Left colon (tissue), 2 donors: ENCODE measurements at regions not wholly inside any gene's neighbourhood (a gene's known extent, or its start where the extent isn't known, plus 50 kb on each side); places are given as distances from the start of the nearest gene placed in this dataset.

Experiments
- ATAC-seq: fragments of 200-7000 bp; cut with Tn5 transposase; one replicate; pipeline ENCODE4 v1.9.1; 2020; ENCODE audit warnings: mild to moderate bottlenecking, moderate library complexity
- DNase-seq, 2 donors: peaks; one replicate each; pipeline ENCODE4 v3.0.0-alpha.2; 2020
- intact Hi-C, 2 donors: fragments of 100-400 bp; cut with DNase I in 1 of 2; cut with micrococcal nuclease in 1 of 2; formaldehyde crosslinking; loops; one replicate each; pipeline versions ENCODE4 v1.11.2 to v1.14.0; 2022; cut with DNase I, micrococcal nuclease
- donor health status: DM: no; HTN: no; CAD: no.
- donor health status: DM: yes; HTN: yes; CAD: no.

DNA sequence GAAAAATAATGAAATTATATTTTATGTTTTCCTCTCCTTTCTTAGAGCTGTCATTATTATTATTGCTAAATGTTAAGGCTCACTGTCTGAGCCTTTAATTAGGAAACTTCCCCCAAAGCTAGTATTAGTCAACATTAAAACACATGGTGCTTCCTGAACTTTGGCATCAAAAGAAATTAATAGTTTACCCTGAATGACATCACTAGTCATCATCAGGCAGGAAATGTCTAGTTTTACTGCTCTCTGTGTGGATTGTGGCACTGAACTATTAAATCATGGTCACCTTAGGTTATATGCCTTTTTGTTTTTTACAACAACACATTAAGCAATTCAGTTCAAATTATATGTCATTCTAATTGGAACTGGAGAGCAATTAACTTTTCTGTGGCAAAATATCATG lies 595.5 kb downstream of the SLITRK1 start:
- intact Hi-C loops: no loop called here
- ATAC-seq (no peak), DNase-seq (no peak)

DNA sequence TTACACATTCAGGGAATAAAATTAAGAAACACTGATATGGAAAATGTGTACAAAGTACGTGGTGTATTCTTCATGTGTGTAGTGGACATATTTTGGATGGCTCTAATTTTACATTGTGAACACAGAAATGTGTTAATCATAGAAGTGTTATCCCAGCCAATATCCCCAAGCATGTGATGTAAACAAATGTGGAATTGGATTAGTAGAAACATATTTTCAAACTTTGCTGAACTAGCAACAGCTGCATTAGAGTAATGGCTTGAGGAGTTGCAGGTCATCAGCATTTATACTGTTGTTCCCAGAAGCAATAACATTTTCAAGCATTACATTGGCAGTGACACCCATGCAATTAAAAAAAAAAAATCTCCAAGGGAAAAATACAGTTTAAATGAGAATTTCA lies 600.6 kb downstream of the SLITRK1 start:
- ATAC-seq: no peak
- intact Hi-C loops: no loop called here
- DNase-seq: no peak

DNA sequence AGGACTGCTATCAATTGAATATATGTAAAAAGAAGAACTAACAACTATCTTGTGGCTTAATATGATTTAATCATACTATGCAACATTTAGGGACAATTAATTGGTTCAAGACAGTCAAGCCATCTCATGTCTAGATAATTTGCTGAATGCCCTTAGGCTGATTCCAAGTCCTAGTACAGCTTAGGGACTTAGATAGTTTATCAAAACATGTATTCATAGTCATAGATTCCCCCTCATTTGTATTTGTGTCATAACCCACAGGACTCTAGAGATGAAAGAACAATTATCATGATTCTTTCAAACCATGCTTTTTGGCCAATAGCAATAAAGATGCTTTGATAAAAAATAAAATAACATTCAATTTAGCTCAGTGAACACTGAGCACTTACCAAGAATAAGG lies 607.6 kb downstream of the SLITRK1 start:
- ATAC-seq (no peak), DNase-seq (no peak)
- intact Hi-C loops: no loop called here

DNA sequence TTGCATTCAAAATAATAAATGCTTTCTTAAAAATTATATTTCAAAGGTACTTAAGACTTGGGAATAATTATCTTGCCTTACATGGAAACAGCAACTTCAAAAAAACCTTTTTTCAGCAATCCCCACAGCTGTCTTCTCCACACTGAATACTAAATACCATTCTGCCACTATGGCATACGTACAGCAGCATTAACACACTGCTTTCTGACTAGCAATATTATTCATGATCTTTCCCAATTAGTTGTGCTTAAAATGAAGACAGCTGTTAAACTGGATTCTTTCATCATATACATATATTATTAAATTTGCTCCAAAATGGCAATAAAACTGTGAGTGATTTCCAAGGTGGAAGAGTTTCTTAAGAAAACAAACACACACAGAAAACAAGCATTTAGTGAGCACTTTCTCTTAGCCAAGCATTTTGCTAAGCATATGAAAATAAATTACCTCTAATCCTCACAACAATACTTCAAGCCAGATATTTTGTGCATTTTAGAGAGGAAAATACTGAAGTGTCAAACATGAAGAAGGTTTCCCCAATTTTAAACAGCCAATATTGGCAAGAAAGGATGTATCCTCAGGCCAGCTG lies 609.5 kb downstream of the SLITRK1 start:
- DNase-seq: no peak
- intact Hi-C loops: no loop called here
- no peak for ATAC-seq

DNA sequence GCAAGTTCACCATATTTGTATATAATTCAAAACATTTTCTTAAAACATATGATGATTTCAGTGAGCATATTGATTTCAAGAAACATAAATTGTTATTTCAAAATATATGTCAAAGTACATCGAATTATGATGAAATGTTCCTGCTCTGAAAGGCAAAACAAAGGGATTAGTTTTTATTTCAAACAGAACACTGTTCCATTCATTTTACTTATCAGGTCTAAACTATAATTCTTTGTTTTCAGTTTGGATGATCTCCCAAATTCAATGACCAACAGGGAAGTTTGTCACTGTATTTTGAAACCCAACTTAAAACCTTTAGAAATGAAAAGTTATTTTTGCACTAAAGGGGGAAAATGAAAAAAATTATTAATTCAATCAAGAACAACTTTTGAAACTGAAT lies 610.2 kb downstream of the SLITRK1 start:
- no peak for ATAC-seq
- DNase-seq: no peak
- intact Hi-C loops: no loop called here

DNA sequence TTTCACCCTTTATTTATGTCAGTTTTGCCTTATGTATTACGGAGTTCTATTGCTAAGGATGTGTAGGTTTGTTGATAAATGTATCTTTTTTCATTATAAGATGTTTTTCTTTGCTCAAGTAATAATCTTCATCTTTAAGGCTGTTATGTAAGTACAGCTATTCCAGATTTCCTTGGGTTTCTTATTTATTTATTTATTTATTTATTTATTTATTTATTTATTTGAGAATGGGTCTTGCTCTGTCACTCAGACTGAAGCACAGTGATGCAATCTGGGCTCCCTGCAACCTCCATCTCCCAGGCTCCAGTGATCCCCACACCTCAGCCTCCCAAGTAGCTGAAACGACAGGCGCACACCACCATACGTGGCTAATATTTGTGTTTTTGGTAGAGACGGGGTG lies 617.0 kb downstream of the SLITRK1 start:
- ATAC-seq: no peak
- intact Hi-C loops: no loop called here

DNA sequence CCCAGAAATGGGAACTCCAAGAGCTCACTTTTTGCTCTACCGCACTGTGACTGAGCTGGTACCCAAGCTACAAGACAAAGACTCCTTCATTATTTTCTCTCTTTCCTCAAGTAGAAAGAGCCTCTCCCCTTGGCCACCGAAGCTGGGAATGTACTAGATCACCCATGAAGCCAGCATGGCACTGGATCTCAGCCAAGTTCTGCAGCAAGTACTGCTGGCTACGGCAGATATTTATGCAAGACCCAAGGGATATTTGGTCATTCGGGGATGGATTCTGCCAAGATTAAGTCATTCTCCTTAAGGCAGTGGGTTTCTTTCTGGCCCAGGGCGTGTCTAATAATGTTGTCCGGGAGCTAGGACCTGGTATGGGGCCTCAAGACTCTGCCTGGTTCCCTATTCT lies 633.5 kb downstream of the SLITRK1 start:
- intact Hi-C loops: no loop called here
- ATAC-seq (no peak), DNase-seq (no peak)

More for the DNA sequence above, 617.0 kb downstream of the SLITRK1 start:
- DNase-seq: no peak

DNA sequence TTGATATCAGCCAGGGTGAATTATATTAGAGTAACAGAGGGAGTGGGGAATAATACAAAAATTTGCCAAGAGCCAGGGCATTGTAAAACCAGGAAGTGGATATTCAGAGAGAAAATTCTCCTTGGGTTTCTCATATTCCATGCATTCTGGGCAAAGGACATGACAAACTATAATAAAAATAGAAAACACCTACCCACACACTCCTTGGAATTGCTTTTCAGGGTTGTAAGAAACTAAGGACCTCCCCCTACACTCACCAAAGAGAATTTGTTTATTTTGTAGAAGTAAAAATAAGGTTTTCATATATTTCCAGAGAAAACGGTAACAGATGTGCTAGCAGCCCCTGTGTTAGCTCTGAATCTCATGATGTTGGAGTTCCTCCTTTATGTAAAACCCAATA lies 649.6 kb downstream of the SLITRK1 start:
- ATAC-seq (no peak), DNase-seq (no peak)
- intact Hi-C loops: no loop called here

DNA sequence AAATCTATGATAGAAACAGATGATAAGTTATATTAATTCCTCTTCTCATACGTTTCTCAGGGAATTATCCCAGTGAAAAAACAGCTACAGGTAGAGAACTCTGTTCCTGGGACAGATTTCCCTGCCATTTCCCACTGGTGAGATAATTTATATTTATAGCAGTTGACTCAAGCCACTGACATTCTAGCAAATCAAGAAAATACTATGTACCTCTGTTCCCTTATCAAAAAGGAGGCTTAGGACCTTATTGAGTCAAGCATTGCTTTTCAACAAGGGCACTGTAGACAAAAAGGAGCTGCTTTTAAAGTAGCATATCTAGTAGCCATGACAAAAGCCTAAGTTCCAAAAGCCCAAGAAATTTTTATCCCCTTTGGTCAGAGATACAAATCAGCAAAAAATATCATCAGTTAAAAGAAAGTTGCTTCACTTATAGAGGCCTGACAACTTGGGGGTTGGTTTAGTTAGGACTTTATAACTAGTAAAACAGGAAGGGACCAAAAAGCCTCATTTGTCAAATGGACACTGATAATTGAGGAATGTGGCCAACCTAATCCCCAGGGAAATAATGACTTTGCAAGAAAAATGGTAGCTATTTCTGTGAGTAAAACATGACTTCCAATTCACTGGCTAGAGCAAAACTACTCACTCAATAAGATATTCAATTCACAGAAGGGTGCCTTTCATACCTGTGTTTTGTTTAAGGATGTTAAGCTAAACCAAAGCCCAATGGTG lies 652.5 kb downstream of the SLITRK1 start:
- DNase-seq: no peak
- no peak for ATAC-seq
- intact Hi-C loops: no loop called here

DNA sequence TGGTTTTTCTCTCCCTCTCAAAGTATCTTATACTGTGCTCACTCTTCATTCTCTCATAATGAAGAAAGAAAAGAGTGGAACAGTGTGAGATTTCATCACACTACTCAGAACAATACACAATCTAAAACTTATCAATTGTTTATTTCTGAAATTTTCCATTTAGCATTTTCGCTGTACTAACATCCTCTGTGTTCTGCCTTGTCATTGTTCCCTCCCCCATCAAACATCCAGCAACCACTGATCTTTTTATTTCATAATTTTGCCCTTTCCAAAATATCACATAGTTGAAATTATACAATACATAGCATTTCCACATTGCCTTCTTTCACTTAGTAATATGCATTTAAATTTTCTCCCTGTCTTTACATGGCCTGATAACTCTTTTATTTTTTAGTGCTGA lies 658.7 kb downstream of the SLITRK1 start:
- intact Hi-C loops: no loop called here
- ATAC-seq (no peak), DNase-seq (no peak)

DNA sequence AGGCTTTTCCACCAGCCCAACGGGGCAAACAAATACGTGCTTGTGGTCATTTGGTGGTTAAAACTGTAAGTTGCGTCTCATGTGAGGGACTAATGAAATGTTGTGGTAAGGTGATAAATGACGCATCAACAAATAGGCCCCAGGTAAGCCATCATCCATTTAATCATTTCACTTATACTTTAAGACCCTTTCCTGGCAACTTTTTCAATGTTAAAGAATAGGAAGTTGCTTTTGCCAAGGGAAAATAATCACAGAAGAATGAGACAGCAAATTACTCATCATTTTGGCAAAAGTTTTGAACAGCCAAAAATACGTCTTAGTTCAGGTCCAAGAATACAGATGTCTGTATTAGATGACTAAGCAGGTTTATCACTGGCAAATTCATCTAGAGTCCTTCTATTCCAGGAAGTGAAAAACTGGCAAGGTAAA lies 660.4 kb downstream of the SLITRK1 start:
- ATAC-seq (no peak), DNase-seq (no peak)
- intact Hi-C loops: no loop called here

DNA sequence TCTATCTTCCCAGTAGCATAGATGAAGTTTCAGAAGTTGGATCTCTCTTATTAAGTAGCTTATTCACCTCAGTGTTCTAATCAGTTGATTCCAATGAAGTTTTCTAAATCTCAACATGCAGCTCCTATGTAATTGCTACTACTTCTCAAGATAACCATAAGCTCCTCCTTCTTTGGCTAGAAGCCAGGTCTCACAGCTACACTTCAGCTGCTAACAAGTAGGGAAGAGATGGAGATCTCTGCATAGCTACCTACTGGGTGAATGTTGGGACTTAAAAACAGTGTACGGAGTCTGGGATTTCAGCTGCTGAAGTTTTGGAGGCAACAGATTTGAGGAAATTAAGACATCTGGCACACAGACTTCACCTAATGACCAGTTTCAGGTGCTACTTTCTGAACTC lies 661.0 kb downstream of the SLITRK1 start:
- DNase-seq: no peak
- intact Hi-C loops: no loop called here
- no peak for ATAC-seq

DNA sequence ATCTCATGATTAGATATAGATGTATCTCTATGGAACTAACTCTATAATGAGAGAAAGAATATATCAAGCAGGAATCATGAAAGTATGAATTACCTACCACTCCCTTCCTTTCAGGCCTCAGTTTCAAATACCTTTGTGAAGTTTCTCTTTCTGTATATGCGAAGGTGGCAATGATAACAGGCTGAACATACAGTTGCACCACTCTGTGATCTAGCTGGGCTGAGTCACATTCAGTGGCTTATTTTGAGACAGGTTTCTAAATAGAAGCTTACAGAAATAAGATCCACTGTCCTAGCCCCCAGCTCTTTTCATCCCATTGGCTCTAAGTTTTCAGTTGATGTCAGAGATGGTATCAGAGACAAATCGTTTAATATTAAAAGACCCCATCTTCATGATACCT lies 662.0 kb downstream of the SLITRK1 start:
- ATAC-seq (no peak), DNase-seq (no peak)
- intact Hi-C loops: no loop called here

DNA sequence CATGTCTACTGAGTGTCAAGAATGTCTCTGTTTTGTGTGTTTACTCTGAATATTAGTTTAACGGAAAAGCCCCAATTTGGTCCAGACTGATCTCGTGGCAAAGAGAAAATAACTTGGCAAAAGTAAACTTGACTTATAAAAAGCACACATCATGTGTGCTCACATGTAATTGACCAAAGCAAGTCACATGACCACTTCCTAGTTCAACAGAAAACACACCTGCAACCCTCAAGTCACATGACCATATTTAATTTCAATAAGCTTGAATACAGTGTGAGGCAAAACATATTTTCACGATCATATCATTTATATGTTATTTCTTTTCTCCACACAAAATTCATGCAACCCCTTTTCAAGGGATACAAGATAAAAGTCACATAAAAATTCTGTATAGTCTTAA lies 662.4 kb downstream of the SLITRK1 start:
- intact Hi-C loops: no loop called here
- DNase-seq: no peak
- no peak for ATAC-seq

DNA sequence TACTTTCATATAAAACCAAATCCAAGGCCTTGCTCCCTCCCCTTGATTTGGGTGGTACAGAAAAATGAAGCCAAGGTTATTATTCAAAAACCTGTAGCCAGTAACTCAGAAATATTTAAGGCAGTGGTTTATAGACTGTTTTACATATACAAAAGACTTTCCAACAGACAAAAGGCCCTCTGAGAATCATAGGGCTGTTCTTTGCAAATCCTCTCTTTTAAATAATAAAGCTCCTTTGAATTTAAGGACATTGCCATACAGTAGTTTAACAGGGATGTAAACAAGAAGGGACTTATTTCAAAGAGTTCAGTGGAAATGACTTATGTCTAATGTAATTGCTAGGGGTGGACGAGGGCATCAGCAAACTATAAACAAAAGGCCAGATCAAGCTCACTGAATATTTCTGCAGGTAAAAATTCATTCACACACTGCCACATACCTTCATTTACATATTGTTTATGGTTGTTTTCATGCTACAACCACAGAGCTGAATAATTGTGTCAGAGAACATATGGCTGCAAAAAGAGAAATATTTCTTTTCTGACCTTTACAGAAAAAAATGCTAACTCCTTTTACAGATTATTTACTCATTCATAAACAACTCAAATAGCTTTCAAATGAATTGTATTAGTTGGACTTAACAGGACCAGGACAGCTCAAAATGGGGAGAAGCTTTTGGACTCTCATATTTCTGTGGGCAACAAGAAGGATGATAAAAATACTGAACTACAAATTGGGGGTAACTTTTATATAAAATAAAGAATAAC lies 665.6 kb downstream of the SLITRK1 start:
- intact Hi-C loops: no loop called here
- DNase-seq: no peak
- no peak for ATAC-seq

DNA sequence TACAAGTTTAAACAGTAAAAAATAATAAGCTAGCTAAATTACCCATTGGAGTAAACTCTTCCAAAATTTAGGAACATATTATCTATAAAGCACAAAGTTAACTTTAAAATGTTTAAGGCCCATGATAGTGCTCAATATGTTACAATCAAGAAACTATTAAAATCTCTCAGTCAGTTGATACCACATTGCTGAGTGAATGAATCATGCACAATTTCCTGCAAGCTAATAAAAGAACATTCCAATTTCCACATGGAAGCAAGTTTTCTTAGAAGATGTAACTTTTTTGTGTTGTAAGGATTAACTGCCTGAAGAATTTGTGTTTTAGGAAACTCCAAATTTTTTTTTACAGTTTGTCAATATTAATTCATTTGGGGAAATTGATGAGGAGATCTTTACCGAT lies 666.6 kb downstream of the SLITRK1 start:
- intact Hi-C loops: no loop called here
- no peak for ATAC-seq

DNA sequence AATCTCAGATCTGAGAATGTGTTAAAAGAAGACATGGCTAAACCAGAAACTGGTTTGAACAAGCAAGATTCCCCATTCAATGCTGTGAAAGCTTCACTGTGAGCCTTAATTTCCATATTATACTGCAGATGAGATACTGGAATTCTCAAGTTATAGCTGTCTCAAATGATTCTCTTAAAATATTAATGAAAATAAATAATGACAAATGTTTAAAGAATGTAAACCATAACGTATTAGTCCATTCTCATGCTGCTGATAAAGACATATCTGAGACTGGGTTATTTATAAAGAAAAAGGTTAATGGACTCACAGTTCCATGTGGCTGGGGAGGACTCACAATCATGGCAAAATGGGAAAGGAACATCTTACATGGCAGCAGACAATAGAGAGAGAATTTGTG lies 667.8 kb downstream of the SLITRK1 start:
- no peak for DNase-seq
- intact Hi-C loops: no loop called here
- no peak for ATAC-seq

More for the DNA sequence above, 666.6 kb downstream of the SLITRK1 start:
- no peak for DNase-seq

DNA sequence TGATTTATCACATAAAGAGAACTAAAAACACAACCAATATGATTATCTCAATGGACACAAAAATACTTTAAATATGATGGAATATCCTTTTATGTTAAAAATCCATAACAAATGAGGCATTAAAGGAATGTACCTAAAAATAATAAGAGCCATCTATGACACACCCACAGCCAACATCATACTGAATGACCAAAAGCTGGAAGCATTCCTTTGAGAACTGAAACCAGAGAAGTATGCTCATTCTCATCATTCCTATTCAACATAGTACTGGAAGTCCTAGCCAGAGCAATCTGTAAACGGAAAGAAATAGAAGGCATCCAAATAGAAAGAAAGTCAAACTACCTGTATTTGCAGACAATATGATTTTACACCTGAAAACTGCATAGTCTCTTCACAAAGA lies 671.0 kb downstream of the SLITRK1 start:
- intact Hi-C loops: no loop called here
- DNase-seq (no peak), ATAC-seq (no peak)

DNA sequence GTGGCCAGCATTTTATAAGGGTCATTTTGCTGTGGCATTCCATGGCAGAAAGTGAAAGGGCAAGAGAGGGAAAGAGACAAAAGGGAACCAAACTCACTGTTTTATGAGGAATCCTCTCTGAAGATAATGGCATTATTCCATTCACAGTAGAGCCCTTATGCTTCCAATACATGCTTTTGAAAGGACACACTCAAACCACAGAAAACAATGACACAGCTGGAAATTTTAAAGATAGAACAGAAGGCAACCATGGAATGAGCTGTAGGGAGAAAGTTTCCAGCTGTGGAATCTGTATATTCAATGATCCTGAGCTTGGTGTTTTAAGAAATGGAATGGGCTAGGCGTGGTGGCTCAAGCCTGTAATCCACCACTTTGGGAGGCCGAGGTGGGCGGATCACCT lies 677.4 kb downstream of the SLITRK1 start:
- no peak for ATAC-seq
- intact Hi-C loops: no loop called here
- no peak for DNase-seq

DNA sequence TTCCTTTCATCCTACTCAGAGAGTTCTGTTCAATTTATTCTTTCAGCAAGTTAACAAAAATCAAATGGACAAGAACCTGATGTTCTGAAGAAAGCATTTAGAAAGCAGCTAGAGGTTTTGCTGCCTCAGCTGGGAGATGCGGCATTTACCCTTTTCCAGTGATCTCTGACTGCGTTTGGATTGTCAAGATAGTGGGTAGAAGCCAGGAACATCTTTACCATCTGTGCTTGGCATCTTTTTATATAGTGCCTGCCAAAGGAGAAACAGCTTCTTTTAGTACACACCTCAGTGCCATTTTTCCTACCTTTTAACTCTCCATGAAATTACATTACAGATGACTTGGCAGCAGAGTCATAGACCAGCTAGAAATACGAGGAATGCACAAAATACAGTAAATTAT lies 680.8 kb downstream of the SLITRK1 start:
- no peak for ATAC-seq
- intact Hi-C loops: no loop called here
- no peak for DNase-seq
